Keratinocyte (primary cell): ENCODE measurements at regions not wholly inside any gene's neighbourhood (a gene's known extent, or its start where the extent isn't known, plus 50 kb on each side); places are given as distances from the start of the nearest gene placed in this dataset.

Experiments
- EZH2 ChIP-seq: IDR thresholded peaks from one replicate; pipeline ENCODE4 v1.6.1; 2012; ENCODE audit warnings: inconsistent platforms, mild to moderate bottlenecking, low read length, moderate library complexity
- TF ChIP-seq, protein P1 (sequence below), 3 experiments: IDR thresholded peaks in 1 of 3; conservative IDR thresholded peaks in 1 of 3; optimal IDR thresholded peaks in 1 of 3; 2 replicates in 2 of 3; 3 replicates in 1 of 3; pipeline versions ENCODE3 to v1.5.1; 2011; ENCODE audit warnings: low read length in 3 of 3, mild to moderate bottlenecking in 3 of 3, moderate library complexity in 2 of 3, control low read depth in 1 of 3, inconsistent platforms in 1 of 3; ENCODE audit not compliant: insufficient read depth in 2 of 3; ENCODE audit errors: extremely low read depth in 1 of 3

DNA sequence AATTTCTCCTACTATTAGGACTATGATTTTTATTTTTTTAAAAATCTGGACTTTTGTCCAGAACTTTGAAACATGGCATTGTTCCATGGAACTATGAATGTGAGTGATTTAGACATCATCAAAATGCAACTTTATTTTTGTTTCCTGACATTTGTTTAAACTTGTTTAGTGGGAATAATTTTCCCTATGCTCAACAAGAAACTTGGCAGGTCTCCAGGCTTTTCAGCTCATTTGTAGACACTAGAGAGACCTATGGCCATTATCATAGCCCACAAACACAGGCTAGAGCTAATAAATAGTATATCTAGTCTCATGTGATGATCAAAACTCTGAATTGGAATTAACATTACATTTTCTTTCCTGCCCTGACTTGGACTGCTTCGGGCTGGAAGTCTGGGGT, 145.1 kb upstream of the CELF4 start:
- TF ChIP-seq, protein P1, sequence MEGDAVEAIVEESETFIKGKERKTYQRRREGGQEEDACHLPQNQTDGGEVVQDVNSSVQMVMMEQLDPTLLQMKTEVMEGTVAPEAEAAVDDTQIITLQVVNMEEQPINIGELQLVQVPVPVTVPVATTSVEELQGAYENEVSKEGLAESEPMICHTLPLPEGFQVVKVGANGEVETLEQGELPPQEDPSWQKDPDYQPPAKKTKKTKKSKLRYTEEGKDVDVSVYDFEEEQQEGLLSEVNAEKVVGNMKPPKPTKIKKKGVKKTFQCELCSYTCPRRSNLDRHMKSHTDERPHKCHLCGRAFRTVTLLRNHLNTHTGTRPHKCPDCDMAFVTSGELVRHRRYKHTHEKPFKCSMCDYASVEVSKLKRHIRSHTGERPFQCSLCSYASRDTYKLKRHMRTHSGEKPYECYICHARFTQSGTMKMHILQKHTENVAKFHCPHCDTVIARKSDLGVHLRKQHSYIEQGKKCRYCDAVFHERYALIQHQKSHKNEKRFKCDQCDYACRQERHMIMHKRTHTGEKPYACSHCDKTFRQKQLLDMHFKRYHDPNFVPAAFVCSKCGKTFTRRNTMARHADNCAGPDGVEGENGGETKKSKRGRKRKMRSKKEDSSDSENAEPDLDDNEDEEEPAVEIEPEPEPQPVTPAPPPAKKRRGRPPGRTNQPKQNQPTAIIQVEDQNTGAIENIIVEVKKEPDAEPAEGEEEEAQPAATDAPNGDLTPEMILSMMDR (optimal IDR thresholded peaks at IDR 0.05 in 1 of 3, IDR thresholded peaks at IDR 0.05 in 1 of 3, conservative IDR thresholded peaks at IDR 0.05 in 1 of 3; ENCODE audit: extremely low read depth in 1 of 3, insufficient read depth in 2 of 3, low read length in 3 of 3), result no peak
- TF ChIP-seq EZH2, result no peak
